ENCODE measurements at regions not wholly inside any gene's neighbourhood (a gene's known extent, or its start where the extent isn't known, plus 50 kb on each side); places are given as distances from the start of the nearest gene placed in this dataset.

DNA sequence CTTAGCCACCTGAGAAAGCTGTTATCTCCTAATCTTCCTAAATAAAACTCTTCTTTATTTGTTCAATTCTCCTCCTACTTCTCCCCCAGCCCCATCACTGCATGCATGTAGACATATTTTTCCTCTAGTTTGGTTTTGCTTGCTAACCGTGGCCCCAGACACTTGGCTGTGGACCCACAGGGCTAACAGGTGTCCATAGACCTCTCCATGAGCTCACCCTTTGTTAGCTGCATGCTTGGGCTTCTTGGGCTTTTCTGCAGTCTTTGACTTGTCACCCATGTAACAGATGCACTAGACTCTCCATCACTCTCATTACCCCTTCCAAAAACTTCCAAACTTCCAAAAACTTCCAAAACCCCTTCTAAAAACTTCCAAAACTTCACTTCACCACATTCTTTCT, 59.2 kb upstream of the PLEKHA5 start:
- DNase-seq (ENCODE audit: low read depth, low spot score), result no peak
- in situ Hi-C loops (cut with HindIII; ENCODE audit: low sequenced_read_pairs), result no loop called here
- no peak overlapping the region for H3K4me3 ChIP-seq (ENCODE audit: low read depth, low read length)
- TF ChIP-seq, protein P1, sequence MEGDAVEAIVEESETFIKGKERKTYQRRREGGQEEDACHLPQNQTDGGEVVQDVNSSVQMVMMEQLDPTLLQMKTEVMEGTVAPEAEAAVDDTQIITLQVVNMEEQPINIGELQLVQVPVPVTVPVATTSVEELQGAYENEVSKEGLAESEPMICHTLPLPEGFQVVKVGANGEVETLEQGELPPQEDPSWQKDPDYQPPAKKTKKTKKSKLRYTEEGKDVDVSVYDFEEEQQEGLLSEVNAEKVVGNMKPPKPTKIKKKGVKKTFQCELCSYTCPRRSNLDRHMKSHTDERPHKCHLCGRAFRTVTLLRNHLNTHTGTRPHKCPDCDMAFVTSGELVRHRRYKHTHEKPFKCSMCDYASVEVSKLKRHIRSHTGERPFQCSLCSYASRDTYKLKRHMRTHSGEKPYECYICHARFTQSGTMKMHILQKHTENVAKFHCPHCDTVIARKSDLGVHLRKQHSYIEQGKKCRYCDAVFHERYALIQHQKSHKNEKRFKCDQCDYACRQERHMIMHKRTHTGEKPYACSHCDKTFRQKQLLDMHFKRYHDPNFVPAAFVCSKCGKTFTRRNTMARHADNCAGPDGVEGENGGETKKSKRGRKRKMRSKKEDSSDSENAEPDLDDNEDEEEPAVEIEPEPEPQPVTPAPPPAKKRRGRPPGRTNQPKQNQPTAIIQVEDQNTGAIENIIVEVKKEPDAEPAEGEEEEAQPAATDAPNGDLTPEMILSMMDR (IDR thresholded peaks at IDR 0.05; ENCODE audit: low read depth, low read length), result no peak

DNA sequence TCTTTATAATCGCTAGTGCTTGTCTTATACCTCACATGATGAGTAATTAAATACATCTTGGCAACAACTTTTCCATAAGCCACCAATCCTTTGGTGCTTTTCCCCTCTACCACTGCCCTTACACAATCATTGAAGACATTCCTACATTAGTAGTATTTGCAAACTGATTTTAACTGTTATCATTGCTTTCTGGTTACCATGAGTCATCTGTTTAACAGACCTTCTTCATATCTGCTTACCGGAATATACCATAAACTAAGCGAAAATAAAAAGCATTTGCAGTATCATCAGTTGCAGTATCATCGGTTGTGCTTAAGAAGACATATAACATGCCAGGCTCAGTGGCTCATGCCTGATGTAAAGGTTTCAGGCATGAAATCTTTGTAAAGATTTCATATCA, 54.8 kb upstream of the PLEKHA5 start:
- DNase-seq (ENCODE audit: low read depth, low spot score), result no peak
- no peak overlapping the region for H3K4me3 ChIP-seq (ENCODE audit: low read depth, low read length)
- TF ChIP-seq, protein P1 (IDR thresholded peaks at IDR 0.05; ENCODE audit: low read depth, low read length), result no peak
- in situ Hi-C loops (cut with HindIII; ENCODE audit: low sequenced_read_pairs), result no loop called here

DNA sequence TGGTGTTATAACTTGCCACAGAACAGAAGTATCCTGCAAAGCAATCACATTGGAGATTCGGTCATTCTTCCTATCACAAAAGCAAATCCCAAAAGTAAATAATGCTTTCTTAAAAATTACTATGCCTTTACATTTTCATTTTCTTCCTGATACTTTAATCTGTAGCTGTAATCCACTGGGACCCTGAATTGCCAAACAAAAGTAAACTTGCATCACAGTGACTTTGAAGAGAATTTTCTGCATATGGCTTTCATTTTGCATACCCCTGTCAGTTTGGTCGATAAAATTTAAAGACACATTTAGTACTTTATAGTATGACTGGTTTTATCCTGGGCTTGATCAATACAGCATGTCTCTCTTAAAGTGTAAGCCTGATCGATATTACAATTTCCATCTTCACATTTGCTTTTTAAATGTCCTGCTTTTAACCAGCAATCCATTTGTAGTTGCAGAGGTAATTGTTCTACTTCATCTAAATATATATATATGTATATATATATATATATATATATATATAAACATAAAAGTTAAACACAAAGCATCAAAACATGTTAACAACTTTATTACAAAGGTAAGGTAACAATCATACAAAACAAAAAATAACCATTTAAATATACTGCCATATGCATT, 53.7 kb upstream of the PLEKHA5 start:
- no peak overlapping the region for H3K4me3 ChIP-seq (ENCODE audit: low read depth, low read length)
- TF ChIP-seq, protein P1 (IDR thresholded peaks at IDR 0.05; ENCODE audit: low read depth, low read length), result no peak
- in situ Hi-C loops (cut with HindIII; ENCODE audit: low sequenced_read_pairs), result no loop called here
- DNase-seq (ENCODE audit: low read depth, low spot score), result no peak

All from astrocyte of the spinal cord (primary cell).